CD4-positive, CD25-positive, alpha-beta regulatory T cell (primary cell): ENCODE measurements at regions not wholly inside any gene's neighbourhood (a gene's known extent, or its start where the extent isn't known, plus 50 kb on each side); places are given as distances from the start of the nearest gene placed in this dataset.

Experiments used
- ATAC-seq, 2 donors: fragments of 150-1000 bp; cut with Tn5 transposase; one replicate each; pipeline ENCODE4 v1.10.0; 2021; ENCODE audit warnings: low read depth in 2 of 2, moderate number of reproducible peaks in 2 of 2, moderate library complexity in 1 of 2
- DNase-seq, 3 donors: peaks; one replicate each; pipeline versions ENCODE4 v3.0.0 to v3.0.0-alpha.2; 2012 to 2022; ENCODE audit warnings: mixed read lengths in 1 of 3
- H3K27ac ChIP-seq: one replicate; pipeline ENCODE4 v1.7.0; 2013; ENCODE audit warnings: mild to moderate bottlenecking, low read length; ENCODE audit not compliant: insufficient read depth, poor library complexity, severe bottlenecking
- H3K27me3 ChIP-seq: one replicate; pipeline ENCODE4 v1.7.0; 2013; ENCODE audit warnings: low read length; ENCODE audit not compliant: control insufficient read depth, insufficient read depth
- H3K36me3 ChIP-seq: one replicate; pipeline ENCODE4 v1.7.0; 2013; ENCODE audit warnings: mild to moderate bottlenecking, low read length, moderate library complexity; ENCODE audit not compliant: control insufficient read depth, insufficient read depth
- H3K4me1 ChIP-seq: 2 replicates; pipeline ENCODE4 v1.7.0; 2013; ENCODE audit warnings: mild to moderate bottlenecking, low read length; ENCODE audit not compliant: insufficient read depth, control insufficient read depth, poor library complexity, severe bottlenecking
- H3K4me3 ChIP-seq: one replicate; pipeline ENCODE4 v1.7.0; 2013; ENCODE audit warnings: low read depth, mild to moderate bottlenecking, low read length, moderate library complexity
- H3K9me3 ChIP-seq, 2 experiments: 1 replicate in 1 of 2; 2 replicates in 1 of 2; pipeline ENCODE4 v1.7.0; 2013; ENCODE audit warnings: low read length in 2 of 2, mild to moderate bottlenecking in 1 of 2, moderate library complexity in 1 of 2; ENCODE audit not compliant: control insufficient read depth in 2 of 2
- H3K27ac Mint-ChIP-seq, 3 donors: one replicate each; pipeline ENCODE4 v1.8.0; 2020 to 2022; ENCODE audit warnings: mild to moderate bottlenecking in 3 of 3, mixed read lengths in 3 of 3, moderate library complexity in 2 of 3
- H3K27me3 Mint-ChIP-seq: one replicate; pipeline ENCODE4 v1.8.0; 2022; ENCODE audit warnings: mild to moderate bottlenecking, mixed read lengths
- H3K36me3 Mint-ChIP-seq: one replicate; pipeline ENCODE4 v1.8.0; 2020; ENCODE audit warnings: mixed read lengths
- H3K4me1 Mint-ChIP-seq, 4 donors: one replicate each; pipeline ENCODE4 v1.8.0; 2020 to 2022; ENCODE audit warnings: mixed read lengths in 4 of 4, mild to moderate bottlenecking in 1 of 4
- H3K4me3 Mint-ChIP-seq, 4 donors: one replicate each; pipeline ENCODE4 v1.8.0; 2020 to 2022; ENCODE audit warnings: mild to moderate bottlenecking in 4 of 4, mixed read lengths in 4 of 4, moderate library complexity in 3 of 4
- H3K9me3 Mint-ChIP-seq, 7 donors: one replicate each; pipeline ENCODE4 v1.8.0; 2020 to 2022; ENCODE audit warnings: mixed read lengths in 7 of 7, mild to moderate bottlenecking in 3 of 7, moderate library complexity in 2 of 7

DNA sequence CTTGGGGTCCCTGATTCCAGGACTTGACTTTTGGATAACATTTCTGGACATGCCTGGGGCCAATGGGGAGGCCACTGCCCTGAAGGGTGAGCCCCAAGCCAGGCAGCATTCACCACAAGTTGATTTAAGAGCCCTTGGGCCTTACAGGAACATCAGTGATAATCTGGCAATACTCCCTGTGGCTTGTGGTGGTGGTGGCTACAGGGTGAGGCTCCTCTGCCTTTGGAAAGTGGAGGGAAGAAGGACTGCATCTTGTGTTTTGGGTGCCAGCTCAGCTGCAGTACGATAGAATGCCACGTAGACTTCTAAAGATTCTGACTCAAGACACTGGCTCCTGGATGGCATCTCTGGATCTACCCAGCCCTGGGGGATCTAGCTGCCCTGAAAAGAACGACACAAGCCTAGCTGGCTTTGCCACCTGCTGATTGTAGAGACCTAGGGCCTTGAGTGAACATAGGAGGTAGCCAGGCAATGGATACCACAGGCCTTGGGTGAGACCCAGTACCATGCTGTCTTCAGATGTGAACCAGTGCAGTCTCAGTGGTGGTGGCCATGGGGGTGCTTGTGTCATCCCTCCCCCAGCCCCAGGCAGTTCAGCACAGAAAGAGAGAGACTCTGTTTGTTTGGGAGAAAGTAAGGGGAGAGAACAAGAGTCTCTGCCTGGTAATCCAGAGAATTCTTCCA, 79.0 kb upstream of the DAP start:
- no peaks in the 10 kb centered on the region for H3K36me3 ChIP-seq
- H3K27me3 ChIP-seq = no peaks in the 10 kb centered on the region
- H3K9me3 Mint-ChIP-seq = peaks cover 0 to 10% (median 1%) of the 10 kb centered on the region in 7 donors
- H3K36me3 Mint-ChIP-seq = no peaks in the 10 kb centered on the region
- no peak for ATAC-seq
- H3K27me3 Mint-ChIP-seq = peaks cover 9% of the 10 kb centered on the region
- H3K4me1 Mint-ChIP-seq = no peaks in the 10 kb centered on the region
- H3K27ac Mint-ChIP-seq = no peak overlapping the region
- no peaks in the 10 kb centered on the region for H3K9me3 ChIP-seq
- no peak overlapping the region for H3K4me3 Mint-ChIP-seq
- H3K4me3 ChIP-seq = no peak overlapping the region
- no peak overlapping the region for H3K27ac ChIP-seq
- DNase-seq = no peak
- no peaks in the 10 kb centered on the region for H3K4me1 ChIP-seq

DNA sequence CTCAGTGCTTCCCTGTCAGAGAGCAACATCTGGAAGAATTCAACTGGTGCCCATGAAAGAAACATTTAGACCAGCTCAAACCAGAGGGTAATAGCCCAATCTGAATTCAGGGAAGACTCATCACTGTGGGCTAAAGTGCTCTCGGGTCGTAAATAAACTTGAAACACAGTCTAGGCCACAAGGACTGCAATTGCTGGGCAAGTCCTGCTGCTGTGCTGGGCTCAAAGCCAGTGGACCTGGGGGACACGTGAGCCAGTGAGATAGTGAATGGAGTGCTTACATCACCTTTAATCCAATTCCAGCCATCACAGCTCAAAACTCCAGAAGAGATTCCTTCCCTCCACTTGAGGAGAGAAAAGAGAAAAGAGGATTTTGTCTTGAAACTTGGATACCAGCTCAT, 78.1 kb upstream of the DAP start:
- Histone ChIP-seq H3K27ac (no peak overlapping the region), H3K9me3 (no peaks in the 10 kb centered on the region), H3K4me1 (no peaks in the 10 kb centered on the region), H3K27me3 (no peaks in the 10 kb centered on the region), H3K36me3 (no peaks in the 10 kb centered on the region), H3K4me3 (no peak overlapping the region)
- H3K4me1 Mint-ChIP-seq = no peaks in the 10 kb centered on the region
- peaks cover 0 to 5% (median 0%) of the 10 kb centered on the region in 7 donors for H3K9me3 Mint-ChIP-seq
- no peak overlapping the region for H3K4me3 Mint-ChIP-seq
- H3K27me3 Mint-ChIP-seq = peaks cover 7% of the 10 kb centered on the region
- DNase-seq (no peak), ATAC-seq (no peak)
- H3K36me3 Mint-ChIP-seq = no peaks in the 10 kb centered on the region
- no peak overlapping the region for H3K27ac Mint-ChIP-seq

DNA sequence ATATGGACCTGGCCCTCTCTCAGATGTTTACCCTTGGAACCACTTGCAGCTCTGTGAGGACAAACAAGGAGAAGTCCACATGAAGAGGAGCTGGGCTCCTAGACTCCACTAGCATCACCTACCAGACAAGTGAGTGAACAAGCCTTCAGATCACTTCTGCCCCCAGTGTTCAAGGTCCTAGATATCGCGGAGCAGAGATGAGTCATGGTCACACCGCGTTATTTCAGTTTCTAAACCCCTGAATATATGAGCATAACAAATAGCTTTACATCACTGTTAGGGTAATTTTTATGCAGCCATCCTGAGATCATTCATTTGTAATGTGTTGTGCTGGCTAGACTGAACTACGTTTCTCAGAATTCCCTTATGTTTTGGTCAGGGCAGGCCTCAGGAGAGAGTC, 77.0 kb upstream of the DAP start:
- Mint-ChIP-seq H3K36me3 (no peaks in the 10 kb centered on the region), H3K9me3 (peaks cover 0 to 3% (median 0%) of the 10 kb centered on the region in 7 donors), H3K4me1 (no peaks in the 10 kb centered on the region), H3K27ac (no peak overlapping the region), H3K27me3 (peaks cover 7% of the 10 kb centered on the region), H3K4me3 (no peak overlapping the region)
- Histone ChIP-seq H3K27ac (no peak overlapping the region), H3K4me3 (no peak overlapping the region), H3K36me3 (no peaks in the 10 kb centered on the region), H3K9me3 (no peaks in the 10 kb centered on the region), H3K4me1 (no peaks in the 10 kb centered on the region), H3K27me3 (no peaks in the 10 kb centered on the region)
- DNase-seq (no peak), ATAC-seq (no peak)

DNA sequence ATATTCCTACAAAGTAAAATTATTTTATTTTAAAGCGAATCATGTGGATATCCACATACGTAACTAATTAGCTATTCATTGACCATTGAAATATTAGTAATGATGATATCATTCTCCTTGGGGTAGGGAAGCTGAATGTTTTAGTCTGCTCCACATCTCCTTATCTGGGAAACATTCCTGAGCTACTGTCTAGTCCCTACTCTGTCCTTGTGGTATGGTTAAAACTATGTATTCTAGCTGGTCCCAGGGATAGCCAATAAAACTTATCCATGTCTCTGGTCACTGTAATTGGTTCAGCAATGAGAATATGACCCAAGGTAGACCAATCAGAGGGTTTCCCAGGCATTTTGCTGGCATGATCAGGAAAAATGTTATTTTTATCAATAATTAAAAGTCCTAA, 76.0 kb upstream of the DAP start:
- Histone ChIP-seq H3K27me3 (no peaks in the 10 kb centered on the region), H3K9me3 (no peaks in the 10 kb centered on the region), H3K4me1 (no peaks in the 10 kb centered on the region), H3K36me3 (no peaks in the 10 kb centered on the region), H3K4me3 (no peak overlapping the region), H3K27ac (no peak overlapping the region)
- Mint-ChIP-seq H3K27me3 (peaks cover 7% of the 10 kb centered on the region), H3K4me1 (no peaks in the 10 kb centered on the region), H3K27ac (no peak overlapping the region), H3K4me3 (no peak overlapping the region), H3K9me3 (peaks cover 0 to 3% (median 0%) of the 10 kb centered on the region in 7 donors), H3K36me3 (no peaks in the 10 kb centered on the region)
- DNase-seq = no peak
- ATAC-seq = no peak

DNA sequence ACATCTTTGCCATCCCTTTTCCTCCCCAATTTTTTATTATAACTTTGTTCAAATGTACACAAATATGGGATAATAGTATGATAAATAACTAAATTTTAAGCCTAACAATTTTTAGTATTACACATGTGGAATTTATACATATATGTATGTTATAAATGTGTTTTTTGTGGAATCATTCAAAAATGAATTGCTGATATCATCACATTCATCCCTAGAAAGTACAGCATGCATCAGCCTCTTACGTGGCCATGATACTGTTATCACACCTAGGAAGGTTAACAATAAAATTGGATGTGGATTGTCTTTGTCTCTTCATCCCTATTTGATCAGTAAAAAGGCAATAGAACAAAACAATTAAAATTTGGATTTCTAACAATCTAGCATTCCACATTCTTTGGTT, 73.7 kb upstream of the DAP start:
- no peaks in the 10 kb centered on the region for H3K9me3 Mint-ChIP-seq
- no peak overlapping the region for H3K4me3 ChIP-seq
- H3K36me3 Mint-ChIP-seq = no peaks in the 10 kb centered on the region
- H3K4me1 Mint-ChIP-seq = no peaks in the 10 kb centered on the region
- no peak for DNase-seq
- H3K27me3 Mint-ChIP-seq = no peaks in the 10 kb centered on the region
- H3K9me3 ChIP-seq = no peaks in the 10 kb centered on the region
- no peaks in the 10 kb centered on the region for H3K4me1 ChIP-seq
- H3K27ac Mint-ChIP-seq = no peak overlapping the region
- H3K27me3 ChIP-seq = no peaks in the 10 kb centered on the region
- no peak overlapping the region for H3K27ac ChIP-seq
- H3K4me3 Mint-ChIP-seq = no peak overlapping the region
- H3K36me3 ChIP-seq = no peaks in the 10 kb centered on the region
- ATAC-seq = no peak

DNA sequence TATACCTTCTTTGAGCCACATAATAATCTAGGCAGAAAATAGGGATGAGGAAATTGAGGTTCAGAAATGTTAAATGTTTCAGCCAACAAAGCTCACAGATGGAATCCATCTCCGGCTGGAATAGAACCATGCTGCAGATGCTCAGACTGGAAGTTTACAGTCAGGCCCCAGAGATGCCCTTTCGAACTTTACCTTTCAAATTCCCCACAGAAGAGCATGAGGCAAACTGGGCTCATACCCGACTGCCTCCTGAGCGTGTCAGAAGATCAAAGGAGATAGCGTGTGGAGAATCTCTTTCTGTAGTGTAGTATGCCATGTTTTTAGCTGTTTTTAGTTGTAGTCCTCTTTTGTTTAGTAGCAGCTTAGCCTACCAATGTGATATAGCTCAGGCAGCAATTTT, 72.0 kb upstream of the DAP start:
- no peaks in the 10 kb centered on the region for H3K36me3 Mint-ChIP-seq
- no peak overlapping the region for H3K4me3 ChIP-seq

DNA sequence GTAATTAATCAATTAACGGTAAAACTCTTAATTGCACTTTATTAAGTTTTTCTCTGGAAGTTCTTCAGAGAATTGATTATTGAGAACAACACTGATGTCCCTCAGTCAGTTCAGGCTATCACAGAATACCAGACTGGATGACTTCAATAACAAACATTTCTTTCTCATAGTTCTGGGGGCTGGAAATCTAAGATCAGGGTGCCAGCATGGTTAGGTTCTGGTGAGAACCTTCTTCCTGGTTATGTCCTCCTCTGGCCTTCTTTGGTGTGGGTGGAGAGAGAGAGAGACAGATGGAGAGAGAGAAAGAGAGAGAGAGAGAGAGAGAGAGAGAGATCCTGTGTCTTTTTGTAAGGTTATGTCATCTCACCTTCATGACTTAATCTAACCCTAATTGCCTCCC, 71.4 kb upstream of the DAP start:
- H3K27me3 ChIP-seq = no peaks in the 10 kb centered on the region
- no peaks in the 10 kb centered on the region for H3K36me3 ChIP-seq
- H3K27ac ChIP-seq = no peak overlapping the region
- no peak for ATAC-seq
- Mint-ChIP-seq H3K36me3 (no peaks in the 10 kb centered on the region), H3K4me1 (no peaks in the 10 kb centered on the region), H3K27ac (no peak overlapping the region), H3K9me3 (no peaks in the 10 kb centered on the region), H3K4me3 (no peak overlapping the region), H3K27me3 (no peaks in the 10 kb centered on the region)
- H3K4me3 ChIP-seq = no peak overlapping the region
- no peaks in the 10 kb centered on the region for H3K9me3 ChIP-seq
- no peak for DNase-seq
- no peaks in the 10 kb centered on the region for H3K4me1 ChIP-seq

More for the DNA sequence above, 72.0 kb upstream of the DAP start:
- no peaks in the 10 kb centered on the region for H3K9me3 ChIP-seq
- H3K4me3 Mint-ChIP-seq = no peak overlapping the region
- H3K9me3 Mint-ChIP-seq = no peaks in the 10 kb centered on the region
- no peaks in the 10 kb centered on the region for H3K27me3 ChIP-seq
- ATAC-seq (no peak), DNase-seq (no peak)
- no peaks in the 10 kb centered on the region for H3K4me1 ChIP-seq
- no peaks in the 10 kb centered on the region for H3K4me1 Mint-ChIP-seq
- H3K27ac ChIP-seq = no peak overlapping the region
- no peaks in the 10 kb centered on the region for H3K36me3 ChIP-seq
- H3K27me3 Mint-ChIP-seq = no peaks in the 10 kb centered on the region
- no peak overlapping the region for H3K27ac Mint-ChIP-seq

DNA sequence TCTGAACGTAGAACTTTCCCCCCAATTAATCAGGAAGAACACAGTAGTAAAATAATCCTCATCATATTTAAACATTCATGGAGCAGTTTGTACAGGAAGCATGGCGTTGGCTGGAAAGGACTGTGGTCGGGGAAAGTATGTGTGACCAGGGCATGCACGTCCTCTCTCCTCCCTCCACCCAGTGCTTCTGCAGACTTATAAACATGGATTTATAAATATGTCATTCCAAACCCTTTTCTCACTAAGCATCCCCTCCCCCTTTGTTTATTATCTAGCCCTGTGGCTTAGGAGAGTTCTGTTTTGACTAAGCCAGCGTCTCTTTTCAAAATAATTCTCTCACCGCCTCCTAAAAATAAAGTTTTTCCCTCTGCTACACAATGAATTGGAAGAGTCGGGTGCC, 70.4 kb upstream of the DAP start:
- Histone ChIP-seq H3K4me3 (no peak overlapping the region), H3K4me1 (no peaks in the 10 kb centered on the region), H3K27me3 (no peaks in the 10 kb centered on the region), H3K36me3 (no peaks in the 10 kb centered on the region), H3K27ac (no peak overlapping the region), H3K9me3 (no peaks in the 10 kb centered on the region)
- ATAC-seq (no peak), DNase-seq (no peak)
- Mint-ChIP-seq H3K4me3 (no peak overlapping the region), H3K4me1 (no peaks in the 10 kb centered on the region), H3K9me3 (no peaks in the 10 kb centered on the region), H3K27ac (no peak overlapping the region), H3K36me3 (no peaks in the 10 kb centered on the region), H3K27me3 (no peaks in the 10 kb centered on the region)
